IMR-90 (cell line): ENCODE measurements at regions not wholly inside any gene's neighbourhood (a gene's known extent, or its start where the extent isn't known, plus 50 kb on each side); places are given as distances from the start of the nearest gene placed in this dataset.

Experiments used
- ATAC-seq: fragments of 200-7000 bp; cut with Tn5 transposase; 2 replicates; pipeline ENCODE4 v1.9.1; 2020; ENCODE audit warnings: low read depth, mild to moderate bottlenecking, moderate library complexity
- BruUV-seq: library from RNA; stranded (reverse); fragments of 400-500 nt; replicated peaks from 2 replicates; lab custom pipeline; 2021; lab: Mats Ljungman, UMichigan
- CTCF ChIA-PET: fragments of 300-600 bp; formaldehyde crosslinking; extraction: SDS; loops from one replicate; lab custom pipeline; 2021; ENCODE audit warnings: antibody characterized with exemption; lab: Yijun Ruan, JAX
- POLR2A ChIA-PET: fragments of 300-600 bp; sonication (Branson Sonifier 250); formaldehyde crosslinking; loops from one replicate; lab custom pipeline; 2022; ENCODE audit warnings: antibody characterized with exemption; ENCODE audit not compliant: unreplicated experiment; lab: Charles Lee
- DNase-seq: peaks from one replicate; pipeline ENCODE4 v3.0.0; 2013
- H2AFZ ChIP-seq: replicated peaks from 2 replicates; pipeline ENCODE3; 2013; ENCODE audit warnings: low read length, mild to moderate bottlenecking; ENCODE audit not compliant: poor library complexity
- H2AK5ac ChIP-seq: 2 replicates; pipeline ENCODE4 v1.6.1; 2013; ENCODE audit warnings: low read depth, low read length, inconsistent platforms
- H2AK9ac ChIP-seq: replicated peaks from 2 replicates; pipeline ENCODE3; 2013; ENCODE audit warnings: mild to moderate bottlenecking, low read depth, low read length, moderate library complexity; ENCODE audit not compliant: poor library complexity
- H2BK120ac ChIP-seq: 2 replicates; pipeline ENCODE4 v1.6.1; 2013; ENCODE audit warnings: low read depth, low read length, inconsistent platforms
- H2BK15ac ChIP-seq: 3 replicates; pipeline ENCODE4 v1.6.1; 2013; ENCODE audit warnings: low read depth, low read length, inconsistent platforms
- H2BK20ac ChIP-seq: 2 replicates; pipeline ENCODE4 v1.6.1; 2013; ENCODE audit warnings: low read depth, mild to moderate bottlenecking, inconsistent platforms, low read length, moderate library complexity
- H2BK5ac ChIP-seq: 2 replicates; pipeline ENCODE4 v1.6.1; 2013; ENCODE audit warnings: mild to moderate bottlenecking, low read depth, low read length, inconsistent platforms; ENCODE audit not compliant: poor library complexity, severe bottlenecking
- H3K14ac ChIP-seq: replicated peaks from 2 replicates; pipeline ENCODE4 v1.6.1; 2013; ENCODE audit warnings: low read depth, low read length, inconsistent platforms
- H3K18ac ChIP-seq: 2 replicates; pipeline ENCODE4 v1.6.1; 2013; ENCODE audit warnings: low read depth, low read length, control low read depth
- H3K23ac ChIP-seq: 2 replicates; pipeline ENCODE4 v1.6.1; 2013; ENCODE audit warnings: low read depth, low read length, inconsistent platforms
- H3K27ac ChIP-seq: 2 replicates; pipeline ENCODE4 v1.5.1; 2013; ENCODE audit warnings: mild to moderate bottlenecking, control low read depth, low read length; ENCODE audit not compliant: insufficient read depth
- H3K27me3 ChIP-seq: 2 replicates; pipeline ENCODE4 v1.6.1; 2013; ENCODE audit warnings: low read length; ENCODE audit not compliant: control insufficient read depth, insufficient read depth
- H3K36me3 ChIP-seq: 2 replicates; pipeline ENCODE4 v1.6.1; 2013; ENCODE audit warnings: low read length, mixed read lengths; ENCODE audit not compliant: control insufficient read depth, insufficient read depth
- H3K4ac ChIP-seq: 2 replicates; pipeline ENCODE4 v1.6.1; 2013; ENCODE audit warnings: low read depth, low read length, inconsistent platforms
- H3K4me1 ChIP-seq: 2 replicates; pipeline ENCODE4 v1.6.1; 2013; ENCODE audit warnings: low read length, mixed read lengths; ENCODE audit not compliant: control insufficient read depth, insufficient read depth
- H3K4me2 ChIP-seq: 2 replicates; pipeline ENCODE4 v1.6.1; 2013; ENCODE audit warnings: low read depth, mild to moderate bottlenecking, control low read depth, low read length, moderate library complexity
- H3K4me3 ChIP-seq: 2 replicates; pipeline ENCODE4 v1.5.1; 2013; ENCODE audit warnings: low read depth, mild to moderate bottlenecking, control low read depth, low read length, moderate library complexity; ENCODE audit not compliant: insufficient read depth
- H3K56ac ChIP-seq: 2 replicates; pipeline ENCODE4 v1.6.1; 2013; ENCODE audit warnings: low read length, inconsistent platforms; ENCODE audit not compliant: insufficient read depth; ENCODE audit errors: extremely low read depth
- H3K79me1 ChIP-seq, 2 experiments: 2 replicates each; pipeline ENCODE4 v1.6.1; 2013; ENCODE audit warnings: low read length in 2 of 2, inconsistent platforms in 1 of 2, low read depth in 1 of 2
- H3K9ac ChIP-seq: 2 replicates; pipeline ENCODE4 v1.6.1; 2013; ENCODE audit warnings: low read depth, low read length, control low read depth
- H3K9me1 ChIP-seq: 2 replicates; pipeline ENCODE4 v1.6.1; 2013; ENCODE audit warnings: low read length, inconsistent platforms; ENCODE audit not compliant: insufficient read depth
- H3K9me3 ChIP-seq: 2 replicates; pipeline ENCODE4 v1.6.1; 2013; ENCODE audit warnings: low read length; ENCODE audit not compliant: control insufficient read depth, insufficient read depth
- H4K20me1 ChIP-seq: 2 replicates; pipeline ENCODE4 v1.6.1; 2013; ENCODE audit warnings: low read length, inconsistent platforms; ENCODE audit not compliant: insufficient read depth
- H4K5ac ChIP-seq: 2 replicates; pipeline ENCODE4 v1.6.1; 2013; ENCODE audit warnings: mild to moderate bottlenecking, low read depth, low read length, control low read depth
- H4K8ac ChIP-seq, 2 experiments: 2 replicates each; pipeline ENCODE4 v1.6.1; 2013; ENCODE audit warnings: low read depth in 2 of 2, low read length in 2 of 2, control low read depth in 1 of 2, inconsistent platforms in 1 of 2
- H4K91ac ChIP-seq: 2 replicates; pipeline ENCODE4 v1.6.1; 2013; ENCODE audit warnings: low read depth, low read length, inconsistent platforms; ENCODE audit not compliant: insufficient read depth
- BHLHE40 ChIP-seq: fragments of 150-350 bp; IDR thresholded peaks from 2 replicates; pipeline ENCODE4 v1.6.1; 2016; ENCODE audit warnings: mild to moderate bottlenecking, low read depth, low read length
- RAD21 ChIP-seq: IDR thresholded peaks from 2 replicates; pipeline ENCODE4 v1.6.1; 2012; ENCODE audit warnings: low read length, improper control_type of control experiment
- RCOR1 ChIP-seq: IDR thresholded peaks from 2 replicates; pipeline ENCODE4 v1.6.1; 2012; ENCODE audit warnings: mild to moderate bottlenecking, low read length, improper control_type of control experiment; ENCODE audit not compliant: insufficient replicate concordance
- RFX5 ChIP-seq: IDR thresholded peaks from 2 replicates; pipeline ENCODE4 v1.8.0; 2012; ENCODE audit warnings: low read depth, mild to moderate bottlenecking, low read length, moderate library complexity
- WGBS, 2 experiments: methylation state at CpG; one replicate each; pipeline versions ENCODE4 v1.1.5 to v1.1.7; 2013; ENCODE audit warnings: missing lambda C conversion rate in 2 of 2; ENCODE audit not compliant: insufficient read length in 1 of 2; ENCODE audit errors: extremely low coverage in 2 of 2; 5-methylcytosine and 5-hydroxymethylcytosine counted together
- dilution Hi-C: fragments of 300-500 bp; cut with HindIII; formaldehyde crosslinking; loops from one replicate; pipeline ENCODE4 v1.14.3; 2018; ENCODE audit warnings: low sequenced_read_pairs; ENCODE audit not compliant: unreplicated experiment
- in situ Hi-C: fragments of 300-500 bp; cut with MboI; formaldehyde crosslinking; loops from 3 replicates; pipeline ENCODE4 v1.14.3; 2019; ENCODE audit warnings: low sequenced_read_pairs, inconsistent platforms, mixed read lengths
- intact Hi-C: fragments of 100-400 bp; cut with micrococcal nuclease; formaldehyde crosslinking; loops from 2 replicates; pipeline ENCODE4 v1.10.0; 2022

GRCh38 chr1:79688932-79689331 lies 682.4 kb upstream of the ADGRL4 start:
- intact Hi-C loops (no loop called here), dilution Hi-C loops (no loop called here), in situ Hi-C loops (no loop called here)
- no peak overlapping the region for H3K4ac ChIP-seq
- no peak overlapping the region for H2BK120ac ChIP-seq
- H3K27me3 ChIP-seq: no peaks in the 10 kb centered on the region
- no peak overlapping the region for H2AK5ac ChIP-seq
- H2AFZ ChIP-seq: no peak overlapping the region
- H3K4me1 ChIP-seq: no peaks in the 10 kb centered on the region
- H4K20me1 ChIP-seq: no peaks in the 10 kb centered on the region
- no peak overlapping the region for H2BK20ac ChIP-seq
- H3K23ac ChIP-seq: no peak overlapping the region
- no peak overlapping the region for H3K56ac ChIP-seq
- no CpG with 5 or more reads among the region's 2 CpGs for WGBS, 2 experiments
- no peak overlapping the region for H3K27ac ChIP-seq
- H2BK5ac ChIP-seq: no peak overlapping the region
- no peak overlapping the region for H2AK9ac ChIP-seq
- no peak overlapping the region for H4K8ac ChIP-seq
- H2BK15ac ChIP-seq: no peak overlapping the region
- H3K18ac ChIP-seq: no peak overlapping the region
- DNase-seq (no peak), ATAC-seq (no peak)
- no peak overlapping the region for H3K4me3 ChIP-seq
- no peak overlapping the region for H3K4me2 ChIP-seq
- TF ChIP-seq RAD21 (no peak), RCOR1 (no peak), BHLHE40 (no peak), RFX5 (no peak)
- ChIA-PET POLR2A (no interaction called here), CTCF (no interaction called here)
- H4K5ac ChIP-seq: no peak overlapping the region
- no TSS peak for BruUV-seq
- no peak overlapping the region for H3K14ac ChIP-seq
- no peaks in the 10 kb centered on the region for H3K79me1 ChIP-seq
- H3K9me1 ChIP-seq: no peaks in the 10 kb centered on the region
- no peak overlapping the region for H4K91ac ChIP-seq
- no peaks in the 10 kb centered on the region for H3K9me3 ChIP-seq
- H3K36me3 ChIP-seq: no peaks in the 10 kb centered on the region
- no peak overlapping the region for H3K9ac ChIP-seq
